ENCODE measurements at regions not wholly inside any gene's neighbourhood (a gene's known extent, or its start where the extent isn't known, plus 50 kb on each side); places are given as distances from the start of the nearest gene placed in this dataset.

GRCh38 chr16:59665618-59666220 is 931.6 kb upstream of the GOT2 start:
- TF ChIP-seq CTCF (IDR thresholded peaks at IDR 0.05) = no peak
- TF ChIP-seq EP300 (IDR thresholded peaks at IDR 0.05) = no peak

All from ovary (tissue), 3 donors.